Skin of body (tissue), 1 donor: ENCODE measurements at regions not wholly inside any gene's neighbourhood (a gene's known extent, or its start where the extent isn't known, plus 50 kb on each side); places are given as distances from the start of the nearest gene placed in this dataset.

Source experiments
- DNase-seq: peaks from one replicate; lab custom pipeline; 2025; lab: John Stamatoyannopoulos, UW

- no peak for DNase-seq
These were observed 237.7 kb upstream of the C1orf174 start for GRCh38 chr1:4137621-4138415.

- no peak for DNase-seq
These were observed 239.6 kb upstream of the C1orf174 start for GRCh38 chr1:4139646-4140045.

GRCh38 chr1:4140241-4140640 lies 240.2 kb upstream of the C1orf174 start:
- DNase-seq = no peak

GRCh38 chr1:4140821-4141220 lies 240.7 kb upstream of the C1orf174 start:
- no peak for DNase-seq

GRCh38 chr1:4144349-4144971 lies 244.4 kb upstream of the C1orf174 start:
- no peak for DNase-seq

- no peak for DNase-seq
These were observed 246.0 kb upstream of the C1orf174 start for GRCh38 chr1:4146101-4146500.

- no peak for DNase-seq
These were observed 246.5 kb upstream of the C1orf174 start for GRCh38 chr1:4146614-4147013.

GRCh38 chr1:4147509-4147908 lies 247.4 kb upstream of the C1orf174 start:
- no peak for DNase-seq

GRCh38 chr1:4149281-4149680 lies 249.2 kb upstream of the C1orf174 start:
- no peak for DNase-seq

- DNase-seq = no peak
These were observed 249.8 kb upstream of the C1orf174 start for GRCh38 chr1:4149831-4150230.

GRCh38 chr1:4150262-4150661 lies 250.2 kb upstream of the C1orf174 start:
- no peak for DNase-seq

GRCh38 chr1:4152266-4152665 lies 252.2 kb upstream of the C1orf174 start:
- no peak for DNase-seq

- DNase-seq = no peak
These were observed 253.5 kb upstream of the C1orf174 start for GRCh38 chr1:4153571-4153970.

GRCh38 chr1:4156241-4156973 lies 256.3 kb upstream of the C1orf174 start:
- no peak for DNase-seq

GRCh38 chr1:4160181-4160580 lies 260.1 kb upstream of the C1orf174 start:
- DNase-seq = no peak

- DNase-seq = no peak
These were observed 261.4 kb upstream of the C1orf174 start for GRCh38 chr1:4161366-4162006.

GRCh38 chr1:4164965-4165364 lies 264.9 kb upstream of the C1orf174 start:
- DNase-seq = no peak

- no peak for DNase-seq
These were observed 265.7 kb upstream of the C1orf174 start for GRCh38 chr1:4165686-4166300.

- DNase-seq = no peak
These were observed 266.6 kb upstream of the C1orf174 start for GRCh38 chr1:4166713-4167112.

GRCh38 chr1:4169991-4170390 lies 269.9 kb upstream of the C1orf174 start:
- no peak for DNase-seq

GRCh38 chr1:4170548-4171340 lies 270.7 kb upstream of the C1orf174 start:
- peak; percentile 74 for DNase-seq
